Subcutaneous abdominal adipose tissue (tissue), 5 donors: ENCODE measurements at regions not wholly inside any gene's neighbourhood (a gene's known extent, or its start where the extent isn't known, plus 50 kb on each side); places are given as distances from the start of the nearest gene placed in this dataset.

Experiments used
- H3K27ac ChIP-seq: one replicate; pipeline ENCODE4 v1.7.0; 2013; ENCODE audit warnings: low read depth, mild to moderate bottlenecking, inconsistent platforms, low read length, moderate library complexity
- H3K27me3 ChIP-seq, 5 donors: one replicate each; pipeline ENCODE4 v1.7.0; 2013; ENCODE audit warnings: low read length in 5 of 5, inconsistent platforms in 1 of 5; ENCODE audit not compliant: control insufficient read depth in 5 of 5, insufficient read depth in 4 of 5
- H3K36me3 ChIP-seq, 5 donors: one replicate each; pipeline ENCODE4 v1.7.0; 2013; ENCODE audit warnings: low read length in 5 of 5; ENCODE audit not compliant: control insufficient read depth in 5 of 5, insufficient read depth in 5 of 5
- H3K4me1 ChIP-seq, 5 donors: one replicate each; pipeline ENCODE4 v1.7.0; 2013; ENCODE audit warnings: low read length in 5 of 5, mild to moderate bottlenecking in 3 of 5, moderate library complexity in 1 of 5; ENCODE audit not compliant: control insufficient read depth in 5 of 5, insufficient read depth in 5 of 5
- H3K4me3 ChIP-seq, 5 donors: one replicate each; pipeline ENCODE4 v1.7.0; 2013; ENCODE audit warnings: low read length in 5 of 5, low read depth in 1 of 5
- H3K9ac ChIP-seq, 5 donors: one replicate each; pipeline ENCODE4 v1.7.0; 2013; ENCODE audit warnings: low read length in 5 of 5, mild to moderate bottlenecking in 4 of 5, moderate library complexity in 3 of 5
- H3K9me3 ChIP-seq, 5 donors: one replicate each; pipeline ENCODE4 v1.7.0; 2013; ENCODE audit warnings: low read length in 5 of 5; ENCODE audit not compliant: control insufficient read depth in 5 of 5
- donor health status: healthy.
- donor health status: healthy.
- donor health status: healthy.
- donor health status: healthy.
- donor health status: healthy.

- no peaks in the 10 kb centered on the region for H3K27me3 ChIP-seq
- no peaks in the 10 kb centered on the region for H3K36me3 ChIP-seq
- no peak overlapping the region for H3K9ac ChIP-seq
- no peak overlapping the region for H3K27ac ChIP-seq
- H3K4me3 ChIP-seq: no peak overlapping the region
- no peaks in the 10 kb centered on the region for H3K4me1 ChIP-seq
- peaks cover 0 to 3% (median 0%) of the 10 kb centered on the region in 5 donors for H3K9me3 ChIP-seq
Measured at GRCh38 chr13:72125561-72125960, 258.6 kb upstream of the DACH1 start.

- H3K27ac ChIP-seq: no peak overlapping the region
- no peaks in the 10 kb centered on the region for H3K27me3 ChIP-seq
- H3K4me1 ChIP-seq: no peaks in the 10 kb centered on the region
- H3K9me3 ChIP-seq: no peaks in the 10 kb centered on the region
- H3K36me3 ChIP-seq: no peaks in the 10 kb centered on the region
- no peak overlapping the region for H3K9ac ChIP-seq
- no peak overlapping the region for H3K4me3 ChIP-seq
Measured at GRCh38 chr13:72122661-72123255, 255.8 kb upstream of the DACH1 start.

- no peak overlapping the region for H3K4me3 ChIP-seq
- no peaks in the 10 kb centered on the region for H3K4me1 ChIP-seq
- no peak overlapping the region for H3K27ac ChIP-seq
- no peaks in the 10 kb centered on the region for H3K27me3 ChIP-seq
- H3K36me3 ChIP-seq: no peaks in the 10 kb centered on the region
- no peaks in the 10 kb centered on the region for H3K9me3 ChIP-seq
- H3K9ac ChIP-seq: no peak overlapping the region
Measured at GRCh38 chr13:72121466-72121865, 254.5 kb upstream of the DACH1 start.

GRCh38 chr13:72120632-72121031 is 253.6 kb upstream of the DACH1 start:
- Histone ChIP-seq H3K9me3 (no peaks in the 10 kb centered on the region), H3K27ac (no peak overlapping the region), H3K27me3 (no peaks in the 10 kb centered on the region), H3K4me1 (no peaks in the 10 kb centered on the region), H3K9ac (no peak overlapping the region), H3K4me3 (no peak overlapping the region), H3K36me3 (no peaks in the 10 kb centered on the region)

- Histone ChIP-seq H3K27ac (no peak overlapping the region), H3K4me3 (no peak overlapping the region), H3K36me3 (no peaks in the 10 kb centered on the region), H3K4me1 (no peaks in the 10 kb centered on the region), H3K9me3 (no peaks in the 10 kb centered on the region), H3K27me3 (no peaks in the 10 kb centered on the region), H3K9ac (no peak overlapping the region)
Measured at GRCh38 chr13:72113931-72114330, 246.9 kb upstream of the DACH1 start.

GRCh38 chr13:72113076-72113475 is 246.1 kb upstream of the DACH1 start:
- Histone ChIP-seq H3K27ac (no peak overlapping the region), H3K36me3 (no peaks in the 10 kb centered on the region), H3K9ac (no peak overlapping the region), H3K27me3 (no peaks in the 10 kb centered on the region), H3K4me3 (no peak overlapping the region), H3K4me1 (no peaks in the 10 kb centered on the region), H3K9me3 (no peaks in the 10 kb centered on the region)

GRCh38 chr13:72112216-72112615 is 245.2 kb upstream of the DACH1 start:
- no peak overlapping the region for H3K4me3 ChIP-seq
- H3K27ac ChIP-seq: no peak overlapping the region
- no peaks in the 10 kb centered on the region for H3K9me3 ChIP-seq
- H3K27me3 ChIP-seq: no peaks in the 10 kb centered on the region
- H3K9ac ChIP-seq: no peak overlapping the region
- no peaks in the 10 kb centered on the region for H3K4me1 ChIP-seq
- H3K36me3 ChIP-seq: no peaks in the 10 kb centered on the region

GRCh38 chr13:72109863-72110262 is 242.9 kb upstream of the DACH1 start:
- Histone ChIP-seq H3K4me1 (no peaks in the 10 kb centered on the region), H3K9me3 (no peaks in the 10 kb centered on the region), H3K36me3 (no peaks in the 10 kb centered on the region), H3K9ac (no peak overlapping the region), H3K4me3 (no peak overlapping the region), H3K27ac (no peak overlapping the region), H3K27me3 (no peaks in the 10 kb centered on the region)

GRCh38 chr13:72104656-72105180 is 237.7 kb upstream of the DACH1 start:
- no peak overlapping the region for H3K4me3 ChIP-seq
- no peaks in the 10 kb centered on the region for H3K36me3 ChIP-seq
- H3K9me3 ChIP-seq: no peaks in the 10 kb centered on the region
- peaks cover 0 to 10% (median 0%) of the 10 kb centered on the region in 5 donors for H3K4me1 ChIP-seq
- no peak overlapping the region for H3K27ac ChIP-seq
- H3K27me3 ChIP-seq: no peaks in the 10 kb centered on the region
- H3K9ac ChIP-seq: no peak overlapping the region

- no peak overlapping the region for H3K27ac ChIP-seq
- no peaks in the 10 kb centered on the region for H3K9me3 ChIP-seq
- no peak overlapping the region for H3K4me3 ChIP-seq
- H3K36me3 ChIP-seq: no peaks in the 10 kb centered on the region
- H3K4me1 ChIP-seq: peaks cover 0 to 10% (median 0%) of the 10 kb centered on the region in 5 donors
- no peak overlapping the region for H3K9ac ChIP-seq
- no peaks in the 10 kb centered on the region for H3K27me3 ChIP-seq
Measured at GRCh38 chr13:72101768-72102400, 234.9 kb upstream of the DACH1 start.
